Testis (tissue), 2 donors: ENCODE measurements at regions not wholly inside any gene's neighbourhood (a gene's known extent, or its start where the extent isn't known, plus 50 kb on each side); places are given as distances from the start of the nearest gene placed in this dataset.

ENCODE experiments used
- POLR2A ChIP-seq: fragments of 450-650 bp; IDR thresholded peaks from one replicate; pipeline ENCODE4 v1.6.1; 2017; ENCODE audit warnings: antibody characterized with exemption, mild to moderate bottlenecking, moderate library complexity
- TF ChIP-seq, protein P1 (sequence below), 3 experiments: fragments of 450-650 bp in 2 of 3; fragments of 200-600 bp in 1 of 3; sonication (generic) in 1 of 3; IDR thresholded peaks; one replicate each; pipeline ENCODE4 v1.5.1; 2016 to 2019; ENCODE audit warnings: antibody characterized with exemption in 3 of 3, mild to moderate bottlenecking in 2 of 3, moderate library complexity in 1 of 3

- TF ChIP-seq, protein P1, sequence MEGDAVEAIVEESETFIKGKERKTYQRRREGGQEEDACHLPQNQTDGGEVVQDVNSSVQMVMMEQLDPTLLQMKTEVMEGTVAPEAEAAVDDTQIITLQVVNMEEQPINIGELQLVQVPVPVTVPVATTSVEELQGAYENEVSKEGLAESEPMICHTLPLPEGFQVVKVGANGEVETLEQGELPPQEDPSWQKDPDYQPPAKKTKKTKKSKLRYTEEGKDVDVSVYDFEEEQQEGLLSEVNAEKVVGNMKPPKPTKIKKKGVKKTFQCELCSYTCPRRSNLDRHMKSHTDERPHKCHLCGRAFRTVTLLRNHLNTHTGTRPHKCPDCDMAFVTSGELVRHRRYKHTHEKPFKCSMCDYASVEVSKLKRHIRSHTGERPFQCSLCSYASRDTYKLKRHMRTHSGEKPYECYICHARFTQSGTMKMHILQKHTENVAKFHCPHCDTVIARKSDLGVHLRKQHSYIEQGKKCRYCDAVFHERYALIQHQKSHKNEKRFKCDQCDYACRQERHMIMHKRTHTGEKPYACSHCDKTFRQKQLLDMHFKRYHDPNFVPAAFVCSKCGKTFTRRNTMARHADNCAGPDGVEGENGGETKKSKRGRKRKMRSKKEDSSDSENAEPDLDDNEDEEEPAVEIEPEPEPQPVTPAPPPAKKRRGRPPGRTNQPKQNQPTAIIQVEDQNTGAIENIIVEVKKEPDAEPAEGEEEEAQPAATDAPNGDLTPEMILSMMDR (IDR thresholded peaks at IDR 0.05) = no peak
- no peak for TF ChIP-seq POLR2A
Measured at GRCh38 chr2:7773362-7774360, 856.4 kb downstream of the RNF144A start.
